Lung microvascular endothelial cell (primary cell): ENCODE measurements at regions not wholly inside any gene's neighbourhood (a gene's known extent, or its start where the extent isn't known, plus 50 kb on each side); places are given as distances from the start of the nearest gene placed in this dataset.
A peak's percentile ranks its signal among the peaks of the same experiment; 100 is the strongest.
"Not testable (repeated sequence)": the region's sequence is repeated elsewhere in the genome, so short reads cannot be mapped to it uniquely, and the experiment has no call there.

ENCODE experiments used
- DNase-seq, 2 donors: peaks; one replicate each; pipeline versions ENCODE4 v3.0.0 to v3.0.0-alpha.2; 2010; ENCODE audit warnings: low read depth in 2 of 2

DNA sequence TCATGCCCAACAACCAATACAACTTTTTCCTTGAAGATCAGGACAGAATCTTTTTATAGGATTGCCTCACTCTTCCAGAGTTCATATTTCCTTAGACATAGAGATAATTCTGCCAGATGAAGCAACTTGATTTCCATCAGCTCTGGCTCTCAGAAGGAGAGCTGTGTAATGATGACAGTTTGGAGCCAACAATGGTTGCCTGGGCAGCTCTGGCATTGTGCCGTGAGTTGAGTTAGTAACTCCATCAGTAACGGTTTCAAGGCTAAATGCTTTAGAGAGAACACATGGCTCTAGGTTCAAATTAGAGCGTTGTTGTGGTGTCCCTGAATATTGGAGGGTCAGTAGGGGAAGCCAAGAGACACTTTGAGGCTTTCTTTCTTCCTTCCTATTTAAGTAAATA is 501.7 kb upstream of the SEL1L start:
- DNase-seq: no peak

DNA sequence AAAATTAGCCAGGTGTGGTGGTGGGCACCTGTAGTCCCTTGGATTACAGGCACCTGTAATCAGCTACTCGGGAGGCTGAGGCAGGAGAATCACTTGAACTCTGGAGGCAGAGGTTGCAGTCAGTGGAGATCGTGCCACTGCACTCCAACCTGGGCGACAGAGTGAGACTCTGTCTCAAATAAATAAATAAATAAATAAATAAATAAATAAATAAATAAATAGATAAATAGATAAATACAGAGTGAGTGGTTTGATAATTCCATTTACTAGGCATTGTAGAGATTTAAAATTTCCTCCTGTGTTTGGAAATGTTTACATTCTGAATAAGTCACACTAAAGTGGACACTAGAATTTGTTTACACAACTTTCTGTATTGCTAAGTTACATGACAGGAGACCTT is 504.4 kb upstream of the SEL1L start:
- DNase-seq: not testable (repeated sequence)

DNA sequence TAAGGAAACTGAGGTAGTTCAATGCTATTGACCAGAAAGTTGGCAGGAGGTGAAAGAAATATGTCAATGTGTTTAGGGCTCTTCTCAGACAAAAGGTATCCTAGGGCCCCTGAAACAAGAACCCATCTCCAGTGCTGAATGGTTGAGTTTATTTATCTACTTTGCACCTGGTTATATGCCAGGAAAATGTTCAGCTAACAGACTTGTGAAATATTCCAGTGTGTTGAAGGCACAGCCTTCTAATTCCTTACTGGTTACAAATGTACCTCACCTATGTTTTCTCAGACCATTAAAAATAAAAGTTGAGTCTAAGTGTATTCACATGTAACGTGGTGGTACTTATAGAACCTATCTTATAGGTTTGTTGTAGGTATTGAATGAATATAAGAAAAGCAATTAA is 511.7 kb upstream of the SEL1L start:
- no peak for DNase-seq

DNA sequence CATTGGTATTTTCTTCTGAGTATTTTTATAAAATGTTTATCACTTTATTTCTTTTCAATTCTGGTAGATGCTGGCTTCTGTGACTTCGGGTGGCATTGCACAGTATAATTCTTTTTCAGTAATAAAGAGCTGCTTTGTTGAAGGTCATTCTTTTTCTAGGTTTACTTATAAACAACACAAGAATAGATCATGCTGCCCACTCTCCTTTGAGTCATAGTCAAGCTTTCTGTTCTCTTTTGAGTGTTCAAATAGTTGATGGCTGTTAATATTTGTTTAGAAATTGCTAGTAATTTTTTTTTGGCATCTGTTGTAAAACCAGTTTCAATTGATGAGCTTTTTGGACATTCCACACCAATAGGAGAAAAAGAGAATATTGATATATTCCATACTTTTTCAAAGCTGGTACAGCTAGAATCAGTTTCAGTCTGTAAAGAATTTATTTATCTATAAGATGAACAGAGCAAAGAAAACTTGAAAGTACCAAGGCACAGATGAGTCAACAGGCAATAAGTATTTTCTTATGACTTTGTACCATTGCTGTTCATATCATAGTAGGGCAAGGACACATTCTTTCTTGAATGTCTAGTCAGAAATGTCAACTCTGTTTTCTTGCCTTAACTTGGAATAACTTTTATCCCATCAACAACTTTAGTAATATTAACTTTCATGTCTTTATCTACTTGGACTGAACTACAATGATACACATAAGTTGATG is 513.0 kb upstream of the SEL1L start:
- no peak for DNase-seq

- no peak for DNase-seq
Observed at GRCh38 chr14:82047777-82048470, 514.3 kb upstream of the SEL1L start.

- DNase-seq: no peak
Observed at GRCh38 chr14:82052778-82053177, 519.1 kb upstream of the SEL1L start.

DNA sequence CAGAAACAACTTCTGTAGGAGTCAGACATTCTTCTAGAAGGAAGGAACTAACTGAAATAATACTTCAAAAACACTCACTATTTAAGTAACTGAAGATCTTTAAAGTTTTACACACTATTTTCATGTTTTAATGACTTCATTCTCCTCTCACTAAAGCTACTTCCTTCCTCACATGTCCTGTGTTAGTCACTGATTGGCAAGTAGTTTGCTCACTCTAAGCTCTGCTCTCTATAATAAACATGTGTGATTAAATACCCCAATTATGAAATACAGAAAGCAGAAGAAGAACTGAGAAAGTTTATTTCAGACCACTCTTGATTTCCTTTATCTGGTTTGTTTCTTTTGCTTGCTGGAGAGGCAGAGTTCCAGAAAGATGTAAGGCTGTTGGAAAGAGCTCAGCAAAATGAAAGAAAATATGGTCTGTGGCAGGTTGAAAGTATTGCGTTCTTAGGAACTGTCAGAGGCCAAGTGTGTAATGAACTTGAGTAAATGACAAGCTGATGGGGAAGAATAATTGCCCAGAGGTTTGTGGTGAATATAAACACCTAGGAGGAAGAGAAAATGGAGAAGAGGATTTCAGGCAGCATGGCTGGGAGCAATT is 522.0 kb upstream of the SEL1L start:
- DNase-seq: no peak

DNA sequence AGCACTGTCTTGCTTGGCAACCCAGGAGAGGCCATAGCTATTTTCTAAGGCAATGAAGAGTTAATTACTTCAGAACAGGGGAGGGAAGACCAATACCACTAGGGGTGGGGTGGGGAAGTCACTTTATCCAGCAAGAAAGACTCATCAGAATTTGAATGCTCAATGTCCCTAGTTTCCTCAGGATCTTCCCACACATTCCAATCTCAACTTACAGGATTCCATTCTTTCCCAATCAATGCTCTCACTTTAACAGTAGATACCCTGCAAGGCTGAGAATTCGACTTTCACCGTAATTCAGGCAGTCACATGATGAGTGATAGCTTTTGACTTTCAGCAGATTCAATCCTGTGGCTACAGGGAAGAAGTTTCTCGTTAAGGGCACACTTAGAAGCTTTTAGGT is 526.6 kb upstream of the SEL1L start:
- no peak for DNase-seq

DNA sequence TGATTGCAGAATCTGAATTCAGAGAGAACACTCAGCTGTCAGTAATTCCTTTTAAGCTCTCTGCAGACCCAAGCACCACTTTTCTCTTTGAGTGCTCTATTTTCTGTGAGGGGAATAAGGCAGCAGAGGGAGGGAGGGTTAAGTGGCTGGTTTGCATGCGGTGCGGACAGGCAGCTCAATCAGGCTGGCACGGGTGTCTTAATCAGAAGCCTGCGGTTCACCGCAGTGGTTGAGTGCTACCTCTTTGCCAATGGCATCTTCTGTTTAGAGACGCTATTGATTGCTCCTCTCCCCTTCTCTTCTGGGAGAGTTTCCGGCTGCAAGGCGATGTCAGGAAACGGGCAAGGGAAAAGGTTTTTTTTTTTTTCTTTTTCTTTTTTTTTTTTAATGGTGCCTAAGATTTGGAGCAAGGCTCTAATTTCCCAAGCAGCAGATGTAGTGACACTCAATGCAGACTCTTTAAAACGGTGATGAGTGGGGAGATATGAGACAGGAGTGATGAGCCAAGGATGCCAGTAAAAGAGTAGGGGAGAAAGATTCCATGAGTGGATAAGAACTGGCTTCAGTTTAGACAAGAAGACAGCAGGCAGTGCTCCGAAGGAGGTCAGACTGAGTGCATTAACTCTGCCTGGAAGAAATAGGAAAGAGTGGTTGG is 533.7 kb upstream of the SEL1L start:
- DNase-seq: no peak

DNA sequence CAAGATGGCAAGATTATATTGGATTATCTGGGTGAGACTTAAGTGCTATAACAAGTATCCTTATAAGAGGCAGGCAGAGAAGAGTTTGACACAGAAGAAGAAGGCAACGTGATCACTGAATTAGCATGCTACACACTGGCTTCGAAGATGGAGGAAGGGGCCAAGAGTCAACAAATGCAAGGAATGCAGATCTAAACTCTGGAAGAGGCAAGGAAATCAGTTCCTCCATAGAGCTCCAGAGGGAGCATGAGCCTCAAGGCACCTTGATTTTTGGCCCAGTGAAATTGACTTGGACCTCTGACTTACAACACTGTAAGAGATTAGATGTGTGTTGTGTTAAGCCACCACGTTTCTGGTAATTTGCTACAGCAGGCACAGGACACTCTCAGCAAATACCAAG is 536.4 kb upstream of the SEL1L start:
- no peak for DNase-seq

- DNase-seq: no peak
Observed at GRCh38 chr14:82070753-82071152, 537.1 kb upstream of the SEL1L start.

GRCh38 chr14:82073547-82073946 is 539.9 kb upstream of the SEL1L start:
- DNase-seq: no peak

DNA sequence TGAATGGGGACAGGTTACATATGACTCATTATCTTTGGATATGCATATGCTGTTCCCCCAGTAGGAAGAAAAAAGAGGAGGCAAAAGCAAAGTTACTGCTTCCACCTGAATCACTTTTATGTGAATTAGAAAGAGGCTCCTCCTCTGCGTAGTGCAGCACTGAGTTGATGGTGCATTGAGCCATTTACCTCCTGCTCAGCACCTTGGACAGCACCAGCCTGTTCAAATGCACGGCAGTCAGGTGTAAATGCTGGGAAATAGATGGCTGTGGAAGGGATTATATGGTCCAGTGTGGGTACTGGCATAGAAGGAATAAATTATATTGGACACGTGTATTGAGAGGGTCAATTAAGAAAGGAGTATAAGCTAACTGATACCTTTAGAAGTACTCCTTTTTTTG is 541.9 kb upstream of the SEL1L start:
- peak; percentile 15 to 17 for DNase-seq

DNA sequence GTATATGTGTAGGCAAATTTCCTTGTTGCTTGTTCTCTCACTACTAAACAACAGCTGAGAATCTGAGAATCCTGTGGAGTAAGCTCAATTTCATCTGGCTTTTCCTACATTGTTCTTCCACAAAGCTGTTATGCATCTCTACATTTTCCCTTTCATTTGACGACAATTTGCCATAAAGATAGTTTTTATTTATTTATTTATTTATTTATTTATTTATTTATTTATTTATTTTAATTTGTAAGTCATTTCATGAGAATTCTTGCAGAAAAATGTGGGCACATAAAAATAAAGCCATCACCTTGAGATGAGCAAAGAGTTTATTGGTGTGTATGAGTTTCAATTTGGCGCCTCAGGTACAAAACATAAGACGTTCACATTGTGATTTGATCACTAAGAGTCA is 545.9 kb upstream of the SEL1L start:
- DNase-seq: no peak

- DNase-seq: no peak
Observed at GRCh38 chr14:82080370-82080769, 546.7 kb upstream of the SEL1L start.

DNA sequence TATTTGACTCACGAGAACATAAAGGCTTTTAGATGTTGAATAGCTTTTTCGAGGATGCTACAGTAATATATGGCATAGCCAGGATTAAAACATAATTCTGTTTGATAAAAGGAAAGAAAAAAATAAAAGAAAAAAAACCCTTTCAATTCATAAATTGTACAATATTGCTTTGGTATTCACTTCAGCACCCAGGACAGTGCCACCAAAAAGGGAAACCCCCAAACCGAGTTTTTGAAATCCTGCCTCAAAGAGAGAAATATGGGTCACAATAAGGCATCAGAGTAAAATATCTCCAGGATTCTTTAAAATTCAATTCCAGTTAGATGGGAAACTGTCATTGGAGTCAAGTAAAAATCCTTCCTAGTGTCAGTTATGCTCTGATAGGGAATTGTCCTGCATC is 551.2 kb upstream of the SEL1L start:
- no peak for DNase-seq

- no peak for DNase-seq
Observed at GRCh38 chr14:82091097-82091496, 557.4 kb upstream of the SEL1L start.

- DNase-seq: no peak
Observed at GRCh38 chr14:82094829-82095345, 561.2 kb upstream of the SEL1L start.

- DNase-seq: no peak
Observed at GRCh38 chr14:82104013-82104412, 570.4 kb upstream of the SEL1L start.

DNA sequence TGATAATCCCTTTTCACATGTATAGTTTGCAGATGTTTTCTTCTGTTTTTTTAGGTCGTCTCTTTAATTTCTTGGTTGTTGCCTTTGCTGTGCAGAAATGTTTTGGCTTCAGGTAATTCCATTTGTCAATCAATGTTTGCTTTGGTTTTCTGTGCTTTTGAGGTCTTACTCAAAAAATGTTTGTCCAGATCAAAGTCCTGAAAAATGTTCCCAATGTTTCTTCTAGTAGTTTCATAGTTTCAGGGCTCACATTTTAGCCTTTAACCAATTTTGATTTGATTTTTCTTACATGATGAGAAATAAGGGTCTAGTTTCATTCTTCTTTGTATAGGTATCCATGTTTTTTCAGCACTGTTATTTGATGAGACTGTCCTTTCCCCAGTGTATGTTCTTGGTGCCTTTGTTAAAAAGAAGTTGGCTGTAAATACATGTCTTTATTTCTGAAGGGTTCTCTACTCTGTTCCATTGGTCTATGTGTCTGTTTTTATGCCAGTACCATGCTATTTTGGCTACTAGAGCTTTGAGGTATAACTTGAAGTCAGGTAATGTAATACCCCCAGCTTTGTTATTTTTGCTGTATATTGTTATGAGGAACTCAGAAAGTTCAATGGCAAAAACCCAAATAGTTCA is 578.7 kb upstream of the SEL1L start:
- DNase-seq: no peak

DNA sequence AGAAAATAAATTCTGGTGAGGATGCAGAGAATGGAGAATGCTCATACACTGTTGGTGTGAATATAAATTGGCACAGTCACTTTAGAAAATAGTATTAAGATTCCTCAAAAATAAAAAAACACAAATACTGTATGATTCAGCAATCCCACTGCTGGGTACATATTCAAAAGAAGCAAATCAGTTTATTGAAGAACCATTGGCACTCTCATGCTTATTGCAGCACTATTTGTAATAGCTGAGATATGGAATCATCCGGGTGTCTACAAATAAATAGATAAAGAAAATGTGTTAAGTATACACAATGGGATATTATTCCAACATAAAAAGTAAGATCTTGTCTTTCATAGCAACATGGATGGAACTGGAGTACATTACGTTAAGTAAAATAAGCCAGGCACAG is 579.4 kb upstream of the SEL1L start:
- DNase-seq: no peak

DNA sequence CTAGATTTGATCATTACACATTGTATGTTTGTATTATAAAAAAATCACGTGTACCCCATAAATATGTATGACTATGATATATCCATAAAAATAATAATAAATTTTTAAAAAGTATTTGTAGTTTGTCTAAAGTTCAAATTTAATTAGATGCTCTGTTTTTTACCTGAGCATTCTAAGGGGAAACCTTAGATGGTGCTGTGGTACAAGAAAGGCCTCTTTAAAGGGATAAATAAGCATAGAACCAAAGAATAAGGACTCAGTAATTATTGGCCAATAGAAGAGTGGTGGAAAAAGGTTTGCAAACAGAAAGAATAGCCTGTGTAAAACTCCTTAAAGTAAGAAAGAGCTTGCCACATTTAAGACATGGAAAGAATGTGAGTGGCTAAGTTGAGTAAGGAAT is 580.1 kb upstream of the SEL1L start:
- DNase-seq: no peak
